Esophagus squamous epithelium (tissue), 5 donors: ENCODE measurements at regions not wholly inside any gene's neighbourhood (a gene's known extent, or its start where the extent isn't known, plus 50 kb on each side); places are given as distances from the start of the nearest gene placed in this dataset.

Experiments used
- DNase-seq: peaks from one replicate; lab custom pipeline; 2025; lab: John Stamatoyannopoulos, UW
- H3K27ac ChIP-seq, 4 donors: fragments of 200-600 bp; sonication (generic); one replicate each; pipeline ENCODE4 v1.5.1; 2016 to 2019; ENCODE audit warnings: mild to moderate bottlenecking in 1 of 4
- H3K27me3 ChIP-seq, 4 donors: fragments of 200-600 bp; sonication (generic); 1 replicate in 3 of 4; 2 replicates in 1 of 4; pipeline versions ENCODE4 v1.5.1 to v1.6.0; 2017 to 2021; ENCODE audit warnings: antibody characterized with exemption in 1 of 4
- H3K36me3 ChIP-seq, 3 donors: fragments of 200-600 bp; sonication (generic); one replicate each; pipeline ENCODE4 v1.5.1; 2016 to 2019
- H3K4me1 ChIP-seq, 3 donors: fragments of 200-600 bp; sonication (generic); one replicate each; pipeline ENCODE4 v1.5.1; 2017 to 2019
- H3K4me3 ChIP-seq, 4 donors: fragments of 200-600 bp; sonication (generic); 1 replicate in 3 of 4; 2 replicates in 1 of 4; pipeline ENCODE4 v1.5.1; 2016 to 2019; ENCODE audit warnings: mild to moderate bottlenecking in 2 of 4, moderate library complexity in 1 of 4
- H3K9me3 ChIP-seq, 3 donors: fragments of 200-600 bp; sonication (generic); one replicate each; pipeline ENCODE4 v1.5.1; 2016 to 2019
- POLR2A ChIP-seq, 4 donors: fragments of 450-650 bp; IDR thresholded peaks; one replicate each; pipeline ENCODE4 v1.6.1; 2017; ENCODE audit warnings: antibody characterized with exemption in 4 of 4, mild to moderate bottlenecking in 4 of 4, moderate library complexity in 3 of 4
- WGBS, 2 donors: methylation state at CpG; one replicate each; pipeline ENCODE4 v1.1.5; 2018; 5-methylcytosine and 5-hydroxymethylcytosine counted together
- intact Hi-C: fragments of 100-400 bp; cut with DNase I; formaldehyde crosslinking; loops from one replicate; pipeline ENCODE4 v1.15.0; 2022
- TF ChIP-seq, protein P1 (sequence below), 6 experiments: fragments of 450-650 bp in 4 of 6; fragments of 200-600 bp in 2 of 6; sonication (generic) in 2 of 6; IDR thresholded peaks; one replicate each; pipeline ENCODE4 v1.5.1; 2016 to 2019; ENCODE audit warnings: antibody characterized with exemption in 6 of 6, mild to moderate bottlenecking in 4 of 6, moderate library complexity in 4 of 6
- donor health status: DM: yes; HTN: yes; CAD: no.

DNA sequence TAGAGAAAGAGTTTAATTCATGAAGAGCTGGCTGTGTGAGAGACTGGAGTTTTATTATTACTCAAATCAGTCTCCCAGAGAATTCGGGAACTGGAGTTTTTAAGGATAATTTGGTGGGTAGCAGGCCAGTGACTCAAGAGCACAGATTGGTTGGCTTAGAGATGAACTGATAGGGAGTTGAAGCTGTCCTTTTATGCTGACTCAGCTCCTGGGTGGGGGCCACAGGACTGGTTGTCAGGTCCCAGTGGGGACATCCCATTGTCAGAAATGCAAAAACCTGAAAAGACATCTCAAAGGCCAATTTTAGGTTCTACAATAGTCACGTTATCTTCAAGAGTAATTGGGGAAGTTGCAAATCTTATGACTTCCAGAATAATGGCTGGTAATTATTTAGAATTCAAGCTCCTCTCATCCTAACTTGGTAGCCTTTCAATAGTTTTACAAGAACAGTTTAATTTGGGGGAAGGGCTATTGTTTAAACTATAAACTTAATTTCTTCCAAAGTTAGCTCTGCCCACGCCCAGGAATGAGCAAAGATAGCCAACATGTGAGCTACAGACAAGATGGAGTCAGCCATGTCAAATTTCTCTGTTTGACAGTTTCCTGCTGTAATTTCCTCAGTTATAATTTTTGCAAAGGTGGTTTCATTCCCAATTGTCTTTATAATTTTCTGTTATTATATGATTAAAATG is 149.4 kb upstream of the SLC39A10 start:
- Histone ChIP-seq H3K36me3 (no peaks in the 10 kb centered on the region), H3K9me3 (no peaks in the 10 kb centered on the region), H3K27ac (no peak overlapping the region), H3K4me3 (no peak overlapping the region), H3K4me1 (no peaks in the 10 kb centered on the region), H3K27me3 (no peaks in the 10 kb centered on the region)
- TF ChIP-seq, protein P1, sequence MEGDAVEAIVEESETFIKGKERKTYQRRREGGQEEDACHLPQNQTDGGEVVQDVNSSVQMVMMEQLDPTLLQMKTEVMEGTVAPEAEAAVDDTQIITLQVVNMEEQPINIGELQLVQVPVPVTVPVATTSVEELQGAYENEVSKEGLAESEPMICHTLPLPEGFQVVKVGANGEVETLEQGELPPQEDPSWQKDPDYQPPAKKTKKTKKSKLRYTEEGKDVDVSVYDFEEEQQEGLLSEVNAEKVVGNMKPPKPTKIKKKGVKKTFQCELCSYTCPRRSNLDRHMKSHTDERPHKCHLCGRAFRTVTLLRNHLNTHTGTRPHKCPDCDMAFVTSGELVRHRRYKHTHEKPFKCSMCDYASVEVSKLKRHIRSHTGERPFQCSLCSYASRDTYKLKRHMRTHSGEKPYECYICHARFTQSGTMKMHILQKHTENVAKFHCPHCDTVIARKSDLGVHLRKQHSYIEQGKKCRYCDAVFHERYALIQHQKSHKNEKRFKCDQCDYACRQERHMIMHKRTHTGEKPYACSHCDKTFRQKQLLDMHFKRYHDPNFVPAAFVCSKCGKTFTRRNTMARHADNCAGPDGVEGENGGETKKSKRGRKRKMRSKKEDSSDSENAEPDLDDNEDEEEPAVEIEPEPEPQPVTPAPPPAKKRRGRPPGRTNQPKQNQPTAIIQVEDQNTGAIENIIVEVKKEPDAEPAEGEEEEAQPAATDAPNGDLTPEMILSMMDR (IDR thresholded peaks at IDR 0.05): no peak
- TF ChIP-seq POLR2A (IDR thresholded peaks at IDR 0.05): no peak
- intact Hi-C loops: no loop called here
- 76 to 78% methylated on average over 3 of the region's 3 CpGs for WGBS, 2 donors
- DNase-seq: no peak

- no peaks in the 10 kb centered on the region for H3K36me3 ChIP-seq
- WGBS, 2 donors: 79 to 80% methylated on average over 2 of the region's 2 CpGs
- no peaks in the 10 kb centered on the region for H3K9me3 ChIP-seq
- no peak overlapping the region for H3K4me3 ChIP-seq
- H3K27ac ChIP-seq: no peak overlapping the region
- no peak for DNase-seq
- no peaks in the 10 kb centered on the region for H3K27me3 ChIP-seq
- TF ChIP-seq POLR2A (IDR thresholded peaks at IDR 0.05): no peak
- TF ChIP-seq, protein P1 (IDR thresholded peaks at IDR 0.05): no peak
- intact Hi-C loops: no loop called here
- H3K4me1 ChIP-seq: no peaks in the 10 kb centered on the region
Observed at GRCh38 chr2:195505701-195506100, 151.3 kb upstream of the SLC39A10 start.

DNA sequence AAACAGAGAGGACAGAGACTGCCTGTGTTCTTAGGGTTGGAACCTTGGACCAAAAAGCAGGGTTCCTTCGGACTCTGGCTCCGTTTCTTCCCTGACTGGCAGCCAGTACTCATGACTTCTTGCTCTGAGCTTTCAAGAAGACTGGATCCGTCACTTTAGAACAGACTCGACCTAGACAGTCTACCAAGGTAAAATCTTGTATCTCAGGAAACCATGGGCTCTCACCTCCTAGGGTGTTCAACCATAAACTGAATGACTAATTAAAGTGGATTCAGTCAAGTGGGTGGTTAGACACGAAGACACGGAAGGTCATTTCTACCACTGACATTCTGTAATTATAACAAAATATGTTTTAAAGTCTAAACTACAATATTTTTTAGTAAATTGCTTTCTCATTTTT is 153.8 kb upstream of the SLC39A10 start:
- H3K9me3 ChIP-seq: no peaks in the 10 kb centered on the region
- no peak for TF ChIP-seq POLR2A (IDR thresholded peaks at IDR 0.05)
- TF ChIP-seq, protein P1 (IDR thresholded peaks at IDR 0.05): no peak
- WGBS, 2 donors: 83 to 90% methylated on average over 6 of the region's 6 CpGs
- H3K27ac ChIP-seq: no peak overlapping the region
- H3K4me3 ChIP-seq: no peak overlapping the region
- DNase-seq: no peak
- no peaks in the 10 kb centered on the region for H3K4me1 ChIP-seq
- H3K36me3 ChIP-seq: no peaks in the 10 kb centered on the region
- intact Hi-C loops: no loop called here
- no peaks in the 10 kb centered on the region for H3K27me3 ChIP-seq

GRCh38 chr2:195501746-195502145 is 155.3 kb upstream of the SLC39A10 start:
- Histone ChIP-seq H3K36me3 (no peaks in the 10 kb centered on the region), H3K27me3 (no peaks in the 10 kb centered on the region), H3K27ac (no peak overlapping the region), H3K4me1 (no peaks in the 10 kb centered on the region), H3K9me3 (no peaks in the 10 kb centered on the region), H3K4me3 (no peak overlapping the region)
- WGBS, 2 donors: 61 to 67% methylated on average over 7 of the region's 7 CpGs
- no peak for DNase-seq
- intact Hi-C loops: no loop called here
- TF ChIP-seq, protein P1 (IDR thresholded peaks at IDR 0.05): no peak

- no peak for DNase-seq
- H3K4me1 ChIP-seq: no peaks in the 10 kb centered on the region
- no peaks in the 10 kb centered on the region for H3K9me3 ChIP-seq
- TF ChIP-seq, protein P1 (IDR thresholded peaks at IDR 0.05): no peak
- no peak for TF ChIP-seq POLR2A (IDR thresholded peaks at IDR 0.05)
- WGBS, 2 donors: 69 to 82% methylated on average over 2 of the region's 2 CpGs
- H3K4me3 ChIP-seq: no peak overlapping the region
- intact Hi-C loops: no loop called here
- H3K36me3 ChIP-seq: no peaks in the 10 kb centered on the region
- H3K27ac ChIP-seq: no peak overlapping the region
- H3K27me3 ChIP-seq: no peaks in the 10 kb centered on the region
Observed at GRCh38 chr2:195500879-195501278, 156.1 kb upstream of the SLC39A10 start.
